Smooth muscle cell (in vitro differentiated cells): ENCODE measurements at regions not wholly inside any gene's neighbourhood (a gene's known extent, or its start where the extent isn't known, plus 50 kb on each side); places are given as distances from the start of the nearest gene placed in this dataset.

ENCODE experiments used
- DNase-seq: peaks from one replicate; lab custom pipeline; 2025; ENCODE audit not compliant: unreplicated experiment; lab: John Stamatoyannopoulos, UW
- H2AFZ ChIP-seq: fragments of 200-600 bp; sonication (generic); 2 replicates; pipeline ENCODE4 v1.6.0; 2016; ENCODE audit warnings: antibody characterized with exemption, low read depth, mild to moderate bottlenecking
- H3F3A ChIP-seq: fragments of 200-600 bp; sonication (generic); 2 replicates; pipeline ENCODE4 v1.6.0; 2017; ENCODE audit warnings: antibody characterized with exemption, low read depth
- H3K27ac ChIP-seq: fragments of 200-600 bp; sonication (generic); 2 replicates; pipeline ENCODE4 v1.5.1; 2016; ENCODE audit warnings: low read depth, mild to moderate bottlenecking
- H3K27me3 ChIP-seq: fragments of 200-600 bp; sonication (generic); 2 replicates; pipeline ENCODE4 v1.6.1; 2016; ENCODE audit warnings: low read depth, mild to moderate bottlenecking
- H3K36me3 ChIP-seq: fragments of 200-600 bp; sonication (generic); 2 replicates; pipeline ENCODE4 v1.5.1; 2016; ENCODE audit warnings: low read depth
- H3K4me1 ChIP-seq: fragments of 200-600 bp; sonication (generic); 2 replicates; pipeline ENCODE4 v1.5.1; 2016; ENCODE audit warnings: low read depth
- H3K4me2 ChIP-seq: fragments of 200-600 bp; sonication (generic); 2 replicates; pipeline ENCODE4 v1.6.0; 2016; ENCODE audit warnings: mild to moderate bottlenecking
- H3K4me3 ChIP-seq: fragments of 200-600 bp; sonication (generic); 2 replicates; pipeline ENCODE4 v1.5.1; 2016; ENCODE audit warnings: mild to moderate bottlenecking
- H3K79me2 ChIP-seq: fragments of 200-600 bp; sonication (generic); 2 replicates; pipeline ENCODE4 v1.6.0; 2016; ENCODE audit warnings: low read depth, mild to moderate bottlenecking
- H3K9ac ChIP-seq: fragments of 200-600 bp; sonication (generic); 2 replicates; pipeline ENCODE4 v1.6.0; 2016; ENCODE audit warnings: low read depth
- H3K9me3 ChIP-seq: fragments of 200-600 bp; sonication (generic); replicated peaks from 2 replicates; pipeline ENCODE4 v1.5.1; 2016; ENCODE audit warnings: low read depth
- H4K20me1 ChIP-seq: fragments of 200-600 bp; sonication (generic); 2 replicates; pipeline ENCODE4 v1.6.0; 2016; ENCODE audit warnings: low read depth
- WGBS: methylation state at CpG from one replicate; pipeline ENCODE4 v1.1.7; 2016; ENCODE audit warnings: low lambda C conversion rate; 5-methylcytosine and 5-hydroxymethylcytosine counted together
- TF ChIP-seq, protein P1 (sequence below): fragments of 200-600 bp; sonication (generic); IDR thresholded peaks from 2 replicates; pipeline ENCODE4 v1.5.1; 2017; ENCODE audit warnings: borderline replicate concordance, mild to moderate bottlenecking, antibody characterized with exemption; ENCODE audit not compliant: insufficient read depth, poor library complexity, severe bottlenecking

DNA sequence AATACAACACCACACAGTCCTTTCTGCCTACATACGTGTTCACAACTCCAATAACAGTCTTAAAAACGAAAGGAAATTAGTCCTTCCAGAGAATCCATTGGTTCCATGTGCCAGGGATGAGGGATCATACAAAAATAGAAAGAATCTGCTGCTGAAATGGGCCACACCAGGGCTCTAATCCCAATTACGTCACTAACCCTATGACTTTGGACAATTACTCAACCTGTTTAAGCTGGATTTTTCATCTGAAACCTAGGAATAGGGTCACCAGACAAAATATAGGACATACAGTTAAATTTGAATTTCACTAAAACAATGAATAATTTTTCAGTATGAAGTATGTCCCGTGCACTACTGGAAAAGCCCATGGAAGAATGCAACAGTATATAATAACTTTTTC lies 264.7 kb downstream of the YTHDC2 start:
- Histone ChIP-seq H3K9ac (no peak overlapping the region), H4K20me1 (no peaks in the 10 kb centered on the region), H2AFZ (no peak overlapping the region), H3K4me2 (no peak overlapping the region), H3K4me3 (no peak overlapping the region), H3K79me2 (no peaks in the 10 kb centered on the region), H3K36me3 (no peaks in the 10 kb centered on the region), H3K27ac (no peak overlapping the region), H3K27me3 (no peaks in the 10 kb centered on the region), H3K9me3 (no peaks in the 10 kb centered on the region), H3K4me1 (no peaks in the 10 kb centered on the region), H3F3A (no peaks in the 10 kb centered on the region)
- WGBS: 98% methylated on average over 4 of the region's 4 CpGs
- TF ChIP-seq, protein P1, sequence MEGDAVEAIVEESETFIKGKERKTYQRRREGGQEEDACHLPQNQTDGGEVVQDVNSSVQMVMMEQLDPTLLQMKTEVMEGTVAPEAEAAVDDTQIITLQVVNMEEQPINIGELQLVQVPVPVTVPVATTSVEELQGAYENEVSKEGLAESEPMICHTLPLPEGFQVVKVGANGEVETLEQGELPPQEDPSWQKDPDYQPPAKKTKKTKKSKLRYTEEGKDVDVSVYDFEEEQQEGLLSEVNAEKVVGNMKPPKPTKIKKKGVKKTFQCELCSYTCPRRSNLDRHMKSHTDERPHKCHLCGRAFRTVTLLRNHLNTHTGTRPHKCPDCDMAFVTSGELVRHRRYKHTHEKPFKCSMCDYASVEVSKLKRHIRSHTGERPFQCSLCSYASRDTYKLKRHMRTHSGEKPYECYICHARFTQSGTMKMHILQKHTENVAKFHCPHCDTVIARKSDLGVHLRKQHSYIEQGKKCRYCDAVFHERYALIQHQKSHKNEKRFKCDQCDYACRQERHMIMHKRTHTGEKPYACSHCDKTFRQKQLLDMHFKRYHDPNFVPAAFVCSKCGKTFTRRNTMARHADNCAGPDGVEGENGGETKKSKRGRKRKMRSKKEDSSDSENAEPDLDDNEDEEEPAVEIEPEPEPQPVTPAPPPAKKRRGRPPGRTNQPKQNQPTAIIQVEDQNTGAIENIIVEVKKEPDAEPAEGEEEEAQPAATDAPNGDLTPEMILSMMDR: no peak
- no peak for DNase-seq

DNA sequence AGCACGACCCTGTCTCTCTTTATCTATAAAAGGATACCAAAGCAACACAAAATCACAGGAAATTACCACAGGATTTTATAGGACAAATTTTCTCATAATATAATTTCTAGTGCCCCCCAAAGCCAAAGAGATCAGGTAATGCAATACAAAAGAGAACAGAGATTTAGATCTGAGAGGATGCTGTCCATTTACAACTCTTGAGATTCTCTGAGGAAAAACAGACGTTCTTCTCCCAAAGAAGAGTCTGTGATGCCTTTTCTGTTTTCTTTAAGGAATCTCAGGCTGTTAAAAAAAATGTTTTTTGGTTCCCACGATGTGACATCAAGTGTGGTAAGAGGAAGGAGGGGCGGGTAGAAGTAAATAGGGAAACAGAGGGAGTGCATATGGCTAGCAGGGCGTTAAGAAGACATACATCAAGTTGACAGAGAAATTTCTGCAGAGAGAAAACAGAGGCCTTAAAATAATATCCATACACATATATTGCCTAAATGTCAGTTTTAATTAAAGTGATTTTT lies 274.7 kb downstream of the YTHDC2 start:
- Histone ChIP-seq H2AFZ (no peak overlapping the region), H3K36me3 (no peaks in the 10 kb centered on the region), H3K4me1 (no peaks in the 10 kb centered on the region), H3K4me2 (no peak overlapping the region), H3K27ac (no peak overlapping the region), H3K79me2 (no peaks in the 10 kb centered on the region), H3K4me3 (no peak overlapping the region), H3K9ac (no peak overlapping the region), H4K20me1 (no peaks in the 10 kb centered on the region), H3K27me3 (no peaks in the 10 kb centered on the region), H3F3A (no peaks in the 10 kb centered on the region), H3K9me3 (no peaks in the 10 kb centered on the region)
- DNase-seq: no peak
- TF ChIP-seq, protein P1: no peak
- WGBS: 49% methylated on average over 5 of the region's 5 CpGs

DNA sequence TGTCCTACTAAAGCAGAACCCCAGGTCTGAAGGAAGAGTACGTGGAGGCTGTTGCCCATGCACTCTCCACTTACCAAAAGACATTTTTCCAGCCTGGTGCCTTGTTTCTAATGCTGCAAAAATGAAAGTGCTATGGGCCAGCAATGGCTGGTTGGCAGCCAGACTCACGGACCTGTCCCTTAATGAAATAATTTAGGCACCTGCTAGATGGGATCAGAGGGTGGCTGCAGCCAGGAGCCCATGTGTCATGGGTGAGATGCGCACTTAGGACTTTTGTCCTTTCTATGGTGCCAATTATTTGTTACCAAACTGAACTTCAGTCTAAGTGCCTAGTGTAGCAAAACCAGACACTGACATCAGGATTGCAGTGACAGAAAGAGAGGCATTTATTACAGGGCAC lies 276.3 kb downstream of the YTHDC2 start:
- Histone ChIP-seq H2AFZ (no peak overlapping the region), H4K20me1 (no peaks in the 10 kb centered on the region), H3K9ac (no peak overlapping the region), H3K4me1 (no peaks in the 10 kb centered on the region), H3F3A (no peaks in the 10 kb centered on the region), H3K9me3 (no peaks in the 10 kb centered on the region), H3K4me3 (no peak overlapping the region), H3K36me3 (no peaks in the 10 kb centered on the region), H3K79me2 (no peaks in the 10 kb centered on the region), H3K27me3 (no peaks in the 10 kb centered on the region), H3K4me2 (no peak overlapping the region), H3K27ac (no peak overlapping the region)
- TF ChIP-seq, protein P1: no peak
- 96% methylated on average over 3 of the region's 3 CpGs for WGBS
- no peak for DNase-seq

DNA sequence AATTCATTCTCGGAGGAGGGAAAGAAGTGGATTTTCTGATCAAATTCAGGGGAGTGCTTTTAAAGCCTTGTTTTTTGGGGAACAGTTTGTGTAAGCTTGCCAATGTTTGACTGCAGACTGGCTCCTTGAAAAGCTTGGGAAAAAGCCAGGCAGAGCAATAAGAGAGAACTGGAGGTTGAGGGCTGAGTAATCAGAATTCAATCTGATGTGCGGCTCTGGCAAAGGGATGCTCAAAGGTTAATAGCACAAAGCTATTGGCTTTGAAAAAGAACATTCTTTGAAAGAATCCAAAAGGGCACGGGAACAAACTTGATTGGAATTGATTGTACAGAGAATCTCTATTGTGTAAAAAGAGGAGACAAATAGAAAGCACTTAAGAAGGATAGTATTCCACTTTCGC lies 279.3 kb downstream of the YTHDC2 start:
- Histone ChIP-seq H2AFZ (no peak overlapping the region), H3K4me3 (no peak overlapping the region), H3F3A (no peaks in the 10 kb centered on the region), H3K79me2 (no peaks in the 10 kb centered on the region), H3K27me3 (no peaks in the 10 kb centered on the region), H4K20me1 (no peaks in the 10 kb centered on the region), H3K9me3 (no peaks in the 10 kb centered on the region), H3K4me2 (no peak overlapping the region), H3K27ac (no peak overlapping the region), H3K4me1 (no peaks in the 10 kb centered on the region), H3K36me3 (no peaks in the 10 kb centered on the region), H3K9ac (no peak overlapping the region)
- TF ChIP-seq, protein P1: no peak
- 92% methylated on average over 4 of the region's 4 CpGs for WGBS
- DNase-seq: no peak
